HepG2 (cell line): ENCODE measurements at regions not wholly inside any gene's neighbourhood (a gene's known extent, or its start where the extent isn't known, plus 50 kb on each side); places are given as distances from the start of the nearest gene placed in this dataset.

Experiments used
- ATAC-seq: fragments of 200-7000 bp; cut with Tn5 transposase; 3 replicates; pipeline ENCODE4 v1.9.1; 2020; ENCODE audit warnings: mild to moderate bottlenecking, moderate library complexity
- BruUV-seq: library from RNA; stranded (reverse); fragments of 400-500 nt; replicated peaks from 2 replicates; lab custom pipeline; 2021; lab: Mats Ljungman, UMichigan
- CTCF ChIA-PET: fragments of 300-600 bp; formaldehyde crosslinking; extraction: SDS; loops from one replicate; lab custom pipeline; 2021; ENCODE audit warnings: low total read pairs, inconsistent platforms, low intra/inter-chr PET ratio; lab: Yijun Ruan, JAX
- POLR2A ChIA-PET: fragments of 350-600 bp; sonication (Branson Sonifier 250); formaldehyde crosslinking; loops from one replicate; lab custom pipeline; 2020; ENCODE audit warnings: antibody characterized with exemption, inconsistent platforms; lab: Yijun Ruan, JAX
- DNase-seq: peaks from one replicate; pipeline ENCODE4 v3.0.0-alpha.2; 2015; ENCODE audit warnings: low spot score
- FAIRE-seq: peaks from 3 replicates; lab custom pipeline; 2011; peaks lifted over from hg19 to GRCh38; lab: Jason Lieb, UNC
- H2AFZ ChIP-seq: one replicate; pipeline ENCODE4 v1.6.1; 2011; ENCODE audit warnings: low read length, inconsistent platforms
- H3K27ac ChIP-seq: fragments of 300-600 bp; 3 replicates; pipeline ENCODE4 v1.8.0; 2011; ENCODE audit warnings: mixed run types, mild to moderate bottlenecking, mixed read lengths, low read length, inconsistent platforms; ENCODE audit not compliant: insufficient read depth; ENCODE audit errors: extremely low read length
- H3K27me3 ChIP-seq, 2 experiments: fragments of 200-600 bp in 1 of 2; 2 replicates in 1 of 2; 3 replicates in 1 of 2; pipeline versions ENCODE4 v1.6.0 to v1.8.0; 2011; ENCODE audit warnings: low read length in 2 of 2, mild to moderate bottlenecking in 2 of 2, moderate library complexity in 2 of 2, inconsistent platforms in 1 of 2; ENCODE audit not compliant: insufficient read depth in 2 of 2, control insufficient read depth in 1 of 2
- H3K36me3 ChIP-seq, 2 experiments: fragments of 200-600 bp in 1 of 2; replicated peaks in 1 of 2; 2 replicates in 1 of 2; 3 replicates in 1 of 2; pipeline versions ENCODE4 v1.5.1 to v1.8.0; 2011; ENCODE audit warnings: low read length in 2 of 2, inconsistent platforms in 1 of 2; ENCODE audit not compliant: insufficient read depth in 2 of 2, control insufficient read depth in 1 of 2
- H3K4me1 ChIP-seq: 2 replicates; pipeline ENCODE4 v1.5.1; 2012; ENCODE audit warnings: low read length, inconsistent platforms; ENCODE audit not compliant: insufficient read depth
- H3K4me2 ChIP-seq: 2 replicates; pipeline ENCODE4 v1.6.0; 2011; ENCODE audit warnings: low read depth, low read length, inconsistent platforms
- H3K4me3 ChIP-seq, 3 experiments: fragments of 200-600 bp in 1 of 3; sonication (generic), shearing (Covaris generic) in 1 of 3; replicated peaks in 1 of 3; 2 replicates each; pipeline ENCODE4 v1.5.1; 2011 to 2016; ENCODE audit warnings: low read length in 3 of 3, inconsistent platforms in 2 of 3, low read depth in 2 of 3, mild to moderate bottlenecking in 2 of 3, control low read depth in 1 of 3, mixed read lengths in 1 of 3; ENCODE audit not compliant: insufficient read depth in 1 of 3
- H3K79me2 ChIP-seq: one replicate; pipeline ENCODE4 v1.6.1; 2011; ENCODE audit warnings: low read length, inconsistent platforms; ENCODE audit not compliant: insufficient read depth
- H3K9ac ChIP-seq: 2 replicates; pipeline ENCODE4 v1.6.0; 2011; ENCODE audit warnings: mild to moderate bottlenecking, low read depth, low read length, inconsistent platforms; ENCODE audit not compliant: insufficient read depth
- H3K9me3 ChIP-seq: 2 replicates; pipeline ENCODE4 v1.5.1; 2012; ENCODE audit warnings: mild to moderate bottlenecking, low read length
- H4K20me1 ChIP-seq: 2 replicates; pipeline ENCODE4 v1.6.0; 2011; ENCODE audit warnings: inconsistent platforms, mild to moderate bottlenecking, low read length, moderate library complexity; ENCODE audit not compliant: insufficient read depth
- RFXAP ChIP-seq: sonication (generic); formaldehyde crosslinking; IDR thresholded peaks from 2 replicates; pipeline ENCODE4 v1.4.0; 2020; ENCODE audit warnings: missing genetic modification reagents, borderline replicate concordance
- SAFB2 ChIP-seq: sonication (generic); formaldehyde crosslinking; IDR thresholded peaks from 2 replicates; pipeline ENCODE4 v1.5.1; 2020; ENCODE audit warnings: missing genetic modification reagents, low read depth, mild to moderate bottlenecking, borderline replicate concordance
- SMAD9 ChIP-seq: sonication (generic); formaldehyde crosslinking; IDR thresholded peaks from 2 replicates; pipeline ENCODE4 v1.5.1; 2020; ENCODE audit warnings: mild to moderate bottlenecking, missing genetic modification reagents
- ZSCAN29 ChIP-seq: sonication (generic); formaldehyde crosslinking; conservative IDR thresholded peaks from 2 replicates; pipeline ENCODE4 v1.4.0; 2020; ENCODE audit warnings: mild to moderate bottlenecking, missing genetic modification reagents
- whole genome bisulfite sequencing: methylation state at CpG from one replicate; pipeline ENCODE4 v1.1.6; 2017; ENCODE audit warnings: low lambda C conversion rate; 5-methylcytosine and 5-hydroxymethylcytosine counted together
- in situ Hi-C: cut with HindIII; loops from 2 replicates; pipeline ENCODE4 v1.10.0; 2017; ENCODE audit warnings: low pct_unique_long_range_greater_than_20kb; ENCODE audit not compliant: extremely low pct_ligation_motif_present
- intact Hi-C: fragments of 100-400 bp; cut with micrococcal nuclease; formaldehyde crosslinking; loops from one replicate; pipeline ENCODE4 v1.10.0; 2022; ENCODE audit not compliant: unreplicated experiment
- TF ChIP-seq, protein P1 (sequence below): sonication (generic); formaldehyde crosslinking; IDR thresholded peaks from 2 replicates; pipeline ENCODE4 v1.4.0; 2020; ENCODE audit warnings: mild to moderate bottlenecking, missing genetic modification reagents
- TF ChIP-seq, protein P2 (sequence below): sonication (generic); formaldehyde crosslinking; IDR thresholded peaks from 2 replicates; pipeline ENCODE4 v1.4.0; 2020; ENCODE audit warnings: missing genetic modification reagents; ENCODE audit errors: not compliant biosample characterization
- TF ChIP-seq, protein P3 (sequence below), 2 experiments: sonication (generic) in 1 of 2; formaldehyde crosslinking in 1 of 2; IDR thresholded peaks; 2 replicates each; pipeline versions ENCODE4 v1.6.1 to v1.9.0; 2014 to 2022; ENCODE audit warnings: antibody characterized with exemption in 1 of 2, borderline replicate concordance in 1 of 2, inconsistent platforms in 1 of 2, low read depth in 1 of 2, missing genetic modification reagents in 1 of 2
- TF ChIP-seq, protein P4 (sequence below): IDR thresholded peaks from 2 replicates; pipeline ENCODE4 v1.6.1; 2016; ENCODE audit warnings: low read depth
- TF ChIP-seq, protein P5 (sequence below): sonication (generic); formaldehyde crosslinking; IDR thresholded peaks from 2 replicates; pipeline ENCODE4 v1.8.0; 2022; ENCODE audit warnings: mild to moderate bottlenecking, missing genetic modification reagents, moderate library complexity

DNA sequence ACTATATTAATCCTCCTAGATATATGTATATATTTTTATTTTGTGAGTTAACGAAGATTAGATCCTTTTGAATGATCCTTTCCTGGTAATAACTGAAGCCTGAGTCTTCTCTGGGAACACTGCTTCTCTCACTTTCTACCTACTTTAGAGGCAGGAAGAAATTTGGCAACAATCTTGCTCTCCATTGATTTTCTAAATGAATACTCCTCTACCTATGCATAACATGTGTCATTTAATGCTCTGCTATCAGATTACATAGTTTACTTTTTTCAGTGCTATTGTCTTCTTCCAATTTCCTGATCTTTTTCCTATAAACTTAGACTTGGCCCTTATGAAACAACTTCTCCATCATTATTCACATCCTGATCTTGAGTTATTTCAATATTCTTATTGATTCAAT is 60.4 kb upstream of the PDHA2 start:
- Histone ChIP-seq H3K4me1 (no peaks in the 10 kb centered on the region), H3K4me3 (no peak overlapping the region), H4K20me1 (no peaks in the 10 kb centered on the region), H3K9ac (no peak overlapping the region), H2AFZ (no peak overlapping the region), H3K27me3 (no peaks in the 10 kb centered on the region; a peak in 1 of 5 replicates), H3K79me2 (no peaks in the 10 kb centered on the region), H3K4me2 (no peak overlapping the region), H3K9me3 (peaks cover 51% of the 10 kb centered on the region), H3K27ac (no peak overlapping the region), H3K36me3 (no peaks in the 10 kb centered on the region)
- CTCF ChIA-PET, result no interaction called here
- in situ Hi-C loops (no loop called here), intact Hi-C loops (no loop called here)
- POLR2A ChIA-PET, result no interaction called here
- ATAC-seq (no peak), DNase-seq (no peak), FAIRE-seq (no peak)
- WGBS, result 5% methylated on average over 1 of the region's 1 CpG
- no TSS peak for BruUV-seq
- TF ChIP-seq SAFB2 (CRISPR knock-in tag) (no peak), RFXAP (CRISPR knock-in tag) (no peak), SMAD9 (CRISPR knock-in tag) (no peak), ZSCAN29 (CRISPR knock-in tag) (no peak)
- TF ChIP-seq, protein P1, sequence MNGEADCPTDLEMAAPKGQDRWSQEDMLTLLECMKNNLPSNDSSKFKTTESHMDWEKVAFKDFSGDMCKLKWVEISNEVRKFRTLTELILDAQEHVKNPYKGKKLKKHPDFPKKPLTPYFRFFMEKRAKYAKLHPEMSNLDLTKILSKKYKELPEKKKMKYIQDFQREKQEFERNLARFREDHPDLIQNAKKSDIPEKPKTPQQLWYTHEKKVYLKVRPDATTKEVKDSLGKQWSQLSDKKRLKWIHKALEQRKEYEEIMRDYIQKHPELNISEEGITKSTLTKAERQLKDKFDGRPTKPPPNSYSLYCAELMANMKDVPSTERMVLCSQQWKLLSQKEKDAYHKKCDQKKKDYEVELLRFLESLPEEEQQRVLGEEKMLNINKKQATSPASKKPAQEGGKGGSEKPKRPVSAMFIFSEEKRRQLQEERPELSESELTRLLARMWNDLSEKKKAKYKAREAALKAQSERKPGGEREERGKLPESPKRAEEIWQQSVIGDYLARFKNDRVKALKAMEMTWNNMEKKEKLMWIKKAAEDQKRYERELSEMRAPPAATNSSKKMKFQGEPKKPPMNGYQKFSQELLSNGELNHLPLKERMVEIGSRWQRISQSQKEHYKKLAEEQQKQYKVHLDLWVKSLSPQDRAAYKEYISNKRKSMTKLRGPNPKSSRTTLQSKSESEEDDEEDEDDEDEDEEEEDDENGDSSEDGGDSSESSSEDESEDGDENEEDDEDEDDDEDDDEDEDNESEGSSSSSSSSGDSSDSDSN (CRISPR knock-in tag), result no peak
- TF ChIP-seq, protein P2, sequence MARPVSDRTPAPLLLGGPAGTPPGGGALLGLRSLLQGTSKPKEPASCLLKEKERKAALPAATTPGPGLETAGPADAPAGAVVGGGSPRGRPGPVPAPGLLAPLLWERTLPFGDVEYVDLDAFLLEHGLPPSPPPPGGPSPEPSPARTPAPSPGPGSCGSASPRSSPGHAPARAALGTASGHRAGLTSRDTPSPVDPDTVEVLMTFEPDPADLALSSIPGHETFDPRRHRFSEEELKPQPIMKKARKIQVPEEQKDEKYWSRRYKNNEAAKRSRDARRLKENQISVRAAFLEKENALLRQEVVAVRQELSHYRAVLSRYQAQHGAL (CRISPR knock-in tag), result no peak
- TF ChIP-seq, protein P3, sequence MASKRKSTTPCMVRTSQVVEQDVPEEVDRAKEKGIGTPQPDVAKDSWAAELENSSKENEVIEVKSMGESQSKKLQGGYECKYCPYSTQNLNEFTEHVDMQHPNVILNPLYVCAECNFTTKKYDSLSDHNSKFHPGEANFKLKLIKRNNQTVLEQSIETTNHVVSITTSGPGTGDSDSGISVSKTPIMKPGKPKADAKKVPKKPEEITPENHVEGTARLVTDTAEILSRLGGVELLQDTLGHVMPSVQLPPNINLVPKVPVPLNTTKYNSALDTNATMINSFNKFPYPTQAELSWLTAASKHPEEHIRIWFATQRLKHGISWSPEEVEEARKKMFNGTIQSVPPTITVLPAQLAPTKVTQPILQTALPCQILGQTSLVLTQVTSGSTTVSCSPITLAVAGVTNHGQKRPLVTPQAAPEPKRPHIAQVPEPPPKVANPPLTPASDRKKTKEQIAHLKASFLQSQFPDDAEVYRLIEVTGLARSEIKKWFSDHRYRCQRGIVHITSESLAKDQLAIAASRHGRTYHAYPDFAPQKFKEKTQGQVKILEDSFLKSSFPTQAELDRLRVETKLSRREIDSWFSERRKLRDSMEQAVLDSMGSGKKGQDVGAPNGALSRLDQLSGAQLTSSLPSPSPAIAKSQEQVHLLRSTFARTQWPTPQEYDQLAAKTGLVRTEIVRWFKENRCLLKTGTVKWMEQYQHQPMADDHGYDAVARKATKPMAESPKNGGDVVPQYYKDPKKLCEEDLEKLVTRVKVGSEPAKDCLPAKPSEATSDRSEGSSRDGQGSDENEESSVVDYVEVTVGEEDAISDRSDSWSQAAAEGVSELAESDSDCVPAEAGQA (IDR thresholded peaks at IDR 0.05; ENCODE audit: low read depth), result no peak
- TF ChIP-seq, protein P3 (CRISPR knock-in tag; IDR thresholded peaks at IDR 0.05; ENCODE audit: borderline replicate concordance), result no peak
- TF ChIP-seq, protein P4, sequence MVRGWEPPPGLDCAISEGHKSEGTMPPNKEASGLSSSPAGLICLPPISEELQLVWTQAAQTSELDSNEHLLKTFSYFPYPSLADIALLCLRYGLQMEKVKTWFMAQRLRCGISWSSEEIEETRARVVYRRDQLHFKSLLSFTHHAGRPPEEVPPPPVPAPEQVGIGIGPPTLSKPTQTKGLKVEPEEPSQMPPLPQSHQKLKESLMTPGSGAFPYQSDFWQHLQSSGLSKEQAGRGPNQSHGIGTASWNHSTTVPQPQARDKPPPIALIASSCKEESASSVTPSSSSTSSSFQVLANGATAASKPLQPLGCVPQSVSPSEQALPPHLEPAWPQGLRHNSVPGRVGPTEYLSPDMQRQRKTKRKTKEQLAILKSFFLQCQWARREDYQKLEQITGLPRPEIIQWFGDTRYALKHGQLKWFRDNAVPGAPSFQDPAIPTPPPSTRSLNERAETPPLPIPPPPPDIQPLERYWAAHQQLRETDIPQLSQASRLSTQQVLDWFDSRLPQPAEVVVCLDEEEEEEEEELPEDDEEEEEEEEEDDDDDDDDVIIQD (CRISPR knock-in tag), result no peak
- TF ChIP-seq, protein P5, sequence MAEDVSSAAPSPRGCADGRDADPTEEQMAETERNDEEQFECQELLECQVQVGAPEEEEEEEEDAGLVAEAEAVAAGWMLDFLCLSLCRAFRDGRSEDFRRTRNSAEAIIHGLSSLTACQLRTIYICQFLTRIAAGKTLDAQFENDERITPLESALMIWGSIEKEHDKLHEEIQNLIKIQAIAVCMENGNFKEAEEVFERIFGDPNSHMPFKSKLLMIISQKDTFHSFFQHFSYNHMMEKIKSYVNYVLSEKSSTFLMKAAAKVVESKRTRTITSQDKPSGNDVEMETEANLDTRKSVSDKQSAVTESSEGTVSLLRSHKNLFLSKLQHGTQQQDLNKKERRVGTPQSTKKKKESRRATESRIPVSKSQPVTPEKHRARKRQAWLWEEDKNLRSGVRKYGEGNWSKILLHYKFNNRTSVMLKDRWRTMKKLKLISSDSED (CRISPR knock-in tag), result no peak
